ENCODE measurements at regions not wholly inside any gene's neighbourhood (a gene's known extent, or its start where the extent isn't known, plus 50 kb on each side); places are given as distances from the start of the nearest gene placed in this dataset.

GRCh38 chr10:36168777-36169176 is 526.7 kb upstream of the FZD8 start:
- H3K9me3 ChIP-seq (ENCODE audit: control insufficient read depth, low read length), result no peaks in the 10 kb centered on the region
- H3K4me3 ChIP-seq (ENCODE audit: low read depth, low read length), result no peak overlapping the region
- H3K27me3 ChIP-seq (ENCODE audit: control insufficient read depth, insufficient read depth, low read length), result no peaks in the 10 kb centered on the region
- H3K4me1 ChIP-seq, result no peaks in the 10 kb centered on the region
- TF ChIP-seq CTCF (IDR thresholded peaks at IDR 0.05), result no peak
- H3K79me2 ChIP-seq, result no peaks in the 10 kb centered on the region
- no peaks in the 10 kb centered on the region for H3K36me3 ChIP-seq (ENCODE audit: control insufficient read depth, insufficient read depth, low read length)
- H3K9ac ChIP-seq, result no peak overlapping the region
- no peak overlapping the region for H3K27ac ChIP-seq
- no peak overlapping the region for H3K4me2 ChIP-seq (ENCODE audit: low read length)
- H2AFZ ChIP-seq, result no peak overlapping the region

- H3K4me1 ChIP-seq, result no peaks in the 10 kb centered on the region
- no peaks in the 10 kb centered on the region for H3K36me3 ChIP-seq (ENCODE audit: control insufficient read depth, insufficient read depth, low read length)
- H3K4me3 ChIP-seq (ENCODE audit: low read depth, low read length), result no peak overlapping the region
- H3K27me3 ChIP-seq (ENCODE audit: control insufficient read depth, insufficient read depth, low read length), result no peaks in the 10 kb centered on the region
- H3K9me3 ChIP-seq (ENCODE audit: control insufficient read depth, low read length), result no peaks in the 10 kb centered on the region
- H3K79me2 ChIP-seq, result no peaks in the 10 kb centered on the region
- no peak for TF ChIP-seq CTCF (IDR thresholded peaks at IDR 0.05)
- no peak overlapping the region for H2AFZ ChIP-seq
- H3K4me2 ChIP-seq (ENCODE audit: low read length), result no peak overlapping the region
- H3K27ac ChIP-seq, result no peak overlapping the region
- H3K9ac ChIP-seq, result no peak overlapping the region
Measured at GRCh38 chr10:36164556-36165504, 522.7 kb upstream of the FZD8 start.

GRCh38 chr10:36163827-36164226 is 521.7 kb upstream of the FZD8 start:
- no peak for TF ChIP-seq CTCF (IDR thresholded peaks at IDR 0.05)
- Histone ChIP-seq H2AFZ (no peak overlapping the region), H3K36me3 (ENCODE audit: control insufficient read depth, insufficient read depth, low read length) (no peaks in the 10 kb centered on the region), H3K4me1 (no peaks in the 10 kb centered on the region), H3K9ac (no peak overlapping the region), H3K4me2 (ENCODE audit: low read length) (no peak overlapping the region), H3K27ac (no peak overlapping the region), H3K9me3 (ENCODE audit: control insufficient read depth, low read length) (no peaks in the 10 kb centered on the region), H3K79me2 (no peaks in the 10 kb centered on the region), H3K27me3 (ENCODE audit: control insufficient read depth, insufficient read depth, low read length) (no peaks in the 10 kb centered on the region), H3K4me3 (ENCODE audit: low read depth, low read length) (no peak overlapping the region)

- Histone ChIP-seq H3K9ac (no peak overlapping the region), H3K79me2 (no peaks in the 10 kb centered on the region), H3K4me2 (ENCODE audit: low read length) (no peak overlapping the region), H3K27ac (no peak overlapping the region), H3K4me1 (no peaks in the 10 kb centered on the region), H3K9me3 (ENCODE audit: control insufficient read depth, low read length) (no peaks in the 10 kb centered on the region), H3K4me3 (ENCODE audit: low read depth, low read length) (no peak overlapping the region), H3K27me3 (ENCODE audit: control insufficient read depth, insufficient read depth, low read length) (no peaks in the 10 kb centered on the region), H3K36me3 (ENCODE audit: control insufficient read depth, insufficient read depth, low read length) (no peaks in the 10 kb centered on the region), H2AFZ (no peak overlapping the region)
- no peak for TF ChIP-seq CTCF (IDR thresholded peaks at IDR 0.05)
Measured at GRCh38 chr10:36157486-36157885, 515.4 kb upstream of the FZD8 start.

GRCh38 chr10:36148207-36148606 is 506.1 kb upstream of the FZD8 start:
- H3K4me2 ChIP-seq (ENCODE audit: low read length), result no peak overlapping the region
- no peak overlapping the region for H3K9ac ChIP-seq
- TF ChIP-seq CTCF (IDR thresholded peaks at IDR 0.05), result no peak
- H3K79me2 ChIP-seq, result no peaks in the 10 kb centered on the region
- no peak overlapping the region for H3K4me3 ChIP-seq (ENCODE audit: low read depth, low read length)
- no peak overlapping the region for H2AFZ ChIP-seq
- H3K9me3 ChIP-seq (ENCODE audit: control insufficient read depth, low read length), result no peaks in the 10 kb centered on the region
- H3K36me3 ChIP-seq (ENCODE audit: control insufficient read depth, insufficient read depth, low read length), result no peaks in the 10 kb centered on the region
- no peaks in the 10 kb centered on the region for H3K27me3 ChIP-seq (ENCODE audit: control insufficient read depth, insufficient read depth, low read length)
- no peak overlapping the region for H3K27ac ChIP-seq
- H3K4me1 ChIP-seq, result no peaks in the 10 kb centered on the region

All from parathyroid adenoma (tissue), 2 donors.